ENCODE measurements at regions not wholly inside any gene's neighbourhood (a gene's known extent, or its start where the extent isn't known, plus 50 kb on each side); places are given as distances from the start of the nearest gene placed in this dataset.

DNA sequence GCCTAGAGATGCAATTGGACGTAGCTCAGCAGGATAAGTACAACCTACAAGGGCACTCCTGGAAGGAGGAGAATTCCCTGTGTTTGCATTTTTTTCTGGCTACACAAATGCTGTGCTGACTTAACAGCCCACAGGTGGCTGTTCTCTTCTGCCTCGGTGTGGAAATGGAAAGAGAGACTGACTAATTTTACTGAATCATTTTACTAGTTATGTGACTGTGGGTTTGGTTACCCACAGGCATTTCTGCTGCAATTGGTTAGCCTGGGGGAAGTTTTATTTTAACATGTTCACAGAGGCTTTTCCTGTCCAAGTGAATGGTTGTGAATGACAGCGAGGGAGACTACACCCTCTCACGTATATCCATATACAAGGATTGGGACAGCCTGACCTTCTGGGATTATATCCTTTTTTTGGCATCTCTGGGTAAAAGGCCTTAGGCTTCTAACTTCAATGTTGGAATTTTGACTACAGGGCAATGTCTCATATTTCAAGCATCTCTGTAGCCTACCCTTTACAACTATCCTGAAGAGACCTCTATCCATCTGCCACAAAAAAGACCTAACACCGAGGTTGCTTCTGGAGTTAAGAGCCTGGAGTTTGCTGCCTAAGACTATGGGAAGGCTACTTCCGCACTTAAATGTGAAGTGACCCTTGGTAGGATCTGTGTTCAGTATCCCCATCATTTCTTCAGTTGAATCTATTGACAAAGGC lies 67.2 kb upstream of the TP63 start:
- no peak for TF ChIP-seq POLR2A (IDR thresholded peaks at IDR 0.05)
- no peak for TF ChIP-seq CTCF (IDR thresholded peaks at IDR 0.05)
- TF ChIP-seq POLR2AphosphoS5 (IDR thresholded peaks at IDR 0.05) = no peak
- no peak for TF ChIP-seq EP300 (IDR thresholded peaks at IDR 0.05)
